Gastroesophageal sphincter (tissue), 3 donors: ENCODE measurements at regions not wholly inside any gene's neighbourhood (a gene's known extent, or its start where the extent isn't known, plus 50 kb on each side); places are given as distances from the start of the nearest gene placed in this dataset.

Experiments used
- CTCF ChIP-seq, 4 experiments: fragments of 200-600 bp in 2 of 4; fragments of 450-650 bp in 2 of 4; sonication (generic) in 1 of 4; IDR thresholded peaks; one replicate each; pipeline ENCODE4 v1.5.1; 2017 to 2019; ENCODE audit warnings: antibody characterized with exemption in 4 of 4, mild to moderate bottlenecking in 2 of 4, moderate library complexity in 2 of 4
- EP300 ChIP-seq: sonication (generic); formaldehyde crosslinking; IDR thresholded peaks from one replicate; pipeline ENCODE4 v1.6.1; 2017; ENCODE audit warnings: antibody characterized with exemption, mild to moderate bottlenecking
- POLR2A ChIP-seq, 2 donors: fragments of 450-650 bp; IDR thresholded peaks; one replicate each; pipeline ENCODE4 v1.6.1; 2017; ENCODE audit warnings: antibody characterized with exemption in 2 of 2, mild to moderate bottlenecking in 2 of 2, moderate library complexity in 1 of 2
- POLR2AphosphoS5 ChIP-seq: sonication (generic); formaldehyde crosslinking; IDR thresholded peaks from one replicate; pipeline ENCODE4 v1.6.1; 2017; ENCODE audit warnings: antibody characterized with exemption

GRCh38 chr10:90193240-90193985, 492.0 kb downstream of the KIF20B start:
- no peak for TF ChIP-seq CTCF (IDR thresholded peaks at IDR 0.05)
- TF ChIP-seq POLR2A (IDR thresholded peaks at IDR 0.05): no peak
- TF ChIP-seq EP300: no peak
- TF ChIP-seq POLR2AphosphoS5: no peak
